Immature natural killer cell (primary cell): ENCODE measurements at regions not wholly inside any gene's neighbourhood (a gene's known extent, or its start where the extent isn't known, plus 50 kb on each side); places are given as distances from the start of the nearest gene placed in this dataset.

ENCODE experiments used
- DNase-seq, 3 donors: peaks; one replicate each; pipeline ENCODE4 v3.0.0; 2022; ENCODE audit warnings: mixed read lengths in 1 of 3
- H3K27ac Mint-ChIP-seq, 6 donors: one replicate each; pipeline ENCODE4 v1.8.0; 2020; ENCODE audit warnings: mixed read lengths in 6 of 6, mild to moderate bottlenecking in 5 of 6, inconsistent platforms in 4 of 6, moderate library complexity in 3 of 6
- H3K27me3 Mint-ChIP-seq, 3 donors: one replicate each; pipeline ENCODE4 v1.8.0; 2020 to 2021; ENCODE audit warnings: low read depth in 3 of 3, mild to moderate bottlenecking in 3 of 3, mixed read lengths in 3 of 3, moderate library complexity in 3 of 3, inconsistent platforms in 1 of 3
- H3K36me3 Mint-ChIP-seq, 3 donors: one replicate each; pipeline ENCODE4 v1.8.0; 2020; ENCODE audit warnings: mixed read lengths in 3 of 3, inconsistent platforms in 2 of 3, mild to moderate bottlenecking in 2 of 3
- H3K4me1 Mint-ChIP-seq, 2 donors: one replicate each; pipeline ENCODE4 v1.8.0; 2020; ENCODE audit warnings: inconsistent platforms in 2 of 2, mild to moderate bottlenecking in 2 of 2, mixed read lengths in 2 of 2, moderate library complexity in 1 of 2
- H3K4me3 Mint-ChIP-seq, 5 donors: one replicate each; pipeline ENCODE4 v1.8.0; 2020; ENCODE audit warnings: mild to moderate bottlenecking in 5 of 5, mixed read lengths in 5 of 5, inconsistent platforms in 3 of 5, moderate library complexity in 3 of 5
- H3K9me3 Mint-ChIP-seq, 6 donors: one replicate each; pipeline ENCODE4 v1.8.0; 2020; ENCODE audit warnings: mild to moderate bottlenecking in 6 of 6, mixed read lengths in 6 of 6, inconsistent platforms in 4 of 6, moderate library complexity in 3 of 6

DNA sequence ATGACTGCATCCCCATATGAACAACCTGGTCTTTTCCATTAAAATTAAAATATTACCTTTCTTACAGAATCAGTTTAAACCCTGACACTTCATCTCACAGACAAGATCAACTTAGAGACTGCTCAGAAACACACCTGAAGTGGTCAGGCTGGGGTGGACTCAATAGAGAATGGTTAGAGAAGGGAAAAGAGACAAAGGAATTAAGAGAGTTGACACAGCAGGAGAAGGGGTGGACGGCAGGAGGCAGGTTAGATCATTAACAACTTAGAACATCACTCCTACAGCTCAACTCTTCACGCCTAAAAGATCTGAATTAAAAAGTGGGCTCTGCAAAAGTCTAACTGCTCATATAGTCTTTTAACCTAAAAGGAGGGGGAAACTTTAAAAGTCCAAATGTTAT, 157.7 kb upstream of the COL1A2 start:
- DNase-seq: no peak
- H3K27ac Mint-ChIP-seq: no peak overlapping the region
- H3K4me3 Mint-ChIP-seq: no peak overlapping the region

GRCh38 chr7:94237417-94237816, 157.3 kb upstream of the COL1A2 start:
- no peaks in the 10 kb centered on the region for H3K4me1 Mint-ChIP-seq
- H3K27me3 Mint-ChIP-seq: peaks cover 0 to 3% (median 0%) of the 10 kb centered on the region in 3 donors
- H3K9me3 Mint-ChIP-seq: peaks cover 0 to 3% (median 0%) of the 10 kb centered on the region in 6 donors
- no peak for DNase-seq
- H3K36me3 Mint-ChIP-seq: no peaks in the 10 kb centered on the region
- no peak overlapping the region for H3K27ac Mint-ChIP-seq
- H3K4me3 Mint-ChIP-seq: no peak overlapping the region

More for the DNA sequence above, 157.7 kb upstream of the COL1A2 start:
- Mint-ChIP-seq H3K9me3 (peaks cover 0 to 7% (median 0%) of the 10 kb centered on the region in 6 donors), H3K4me1 (no peaks in the 10 kb centered on the region), H3K27me3 (peaks cover 0 to 3% (median 0%) of the 10 kb centered on the region in 3 donors), H3K36me3 (no peaks in the 10 kb centered on the region)

DNA sequence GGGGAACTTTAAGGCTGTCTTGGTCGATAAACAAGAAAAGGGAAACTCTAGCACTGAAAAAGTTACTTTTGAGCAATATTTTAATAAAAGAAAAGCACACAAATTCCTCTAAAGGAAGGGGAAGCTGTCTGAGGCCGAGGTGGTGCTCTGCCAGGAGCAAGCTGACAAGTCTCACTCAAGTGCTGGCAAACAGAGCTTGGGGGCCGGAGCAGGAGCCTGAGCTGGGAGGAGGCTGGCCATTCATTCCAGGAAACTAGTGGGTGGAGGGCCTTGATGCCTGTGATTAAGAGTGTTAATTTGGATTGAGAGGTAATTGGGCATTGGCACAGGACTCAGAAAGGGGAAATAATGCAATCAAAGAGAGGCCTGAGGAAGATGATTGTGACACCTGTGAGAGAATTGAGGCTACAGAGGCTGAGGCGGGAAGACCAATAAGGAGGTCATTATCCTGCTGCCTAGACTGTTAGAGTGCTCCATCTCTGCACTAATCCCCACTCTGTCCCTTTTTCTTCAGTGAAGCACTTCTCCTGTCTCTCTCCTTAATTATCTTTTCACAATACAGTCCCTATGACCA, 154.9 kb upstream of the COL1A2 start:
- H3K27ac Mint-ChIP-seq: no peak overlapping the region
- no peak overlapping the region for H3K4me3 Mint-ChIP-seq
- no peaks in the 10 kb centered on the region for H3K4me1 Mint-ChIP-seq
- no peaks in the 10 kb centered on the region for H3K36me3 Mint-ChIP-seq
- no peaks in the 10 kb centered on the region for H3K9me3 Mint-ChIP-seq
- peaks cover 0 to 3% (median 3%) of the 10 kb centered on the region in 3 donors for H3K27me3 Mint-ChIP-seq
- DNase-seq: no peak

DNA sequence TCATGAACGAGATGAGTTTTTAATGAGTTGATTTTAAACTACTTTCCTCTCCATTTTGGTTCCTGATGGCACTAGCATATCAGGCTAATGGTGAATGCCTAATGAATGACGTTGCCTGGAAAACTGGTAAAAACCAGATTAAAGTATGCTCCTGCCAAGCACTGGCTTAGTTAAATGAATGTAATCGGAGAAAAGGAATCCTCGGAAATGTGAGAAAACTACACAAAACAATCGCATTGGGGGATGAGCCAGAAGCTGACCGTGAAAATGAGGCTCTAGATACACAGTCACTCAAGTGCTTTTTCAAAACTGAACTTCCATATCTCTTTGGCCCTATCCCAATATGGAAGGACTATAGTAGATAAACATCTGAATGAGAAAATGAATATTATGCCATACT, 153.8 kb upstream of the COL1A2 start:
- no peak for DNase-seq
- Mint-ChIP-seq H3K4me1 (no peaks in the 10 kb centered on the region), H3K9me3 (no peaks in the 10 kb centered on the region), H3K4me3 (no peak overlapping the region), H3K27me3 (peaks cover 0 to 3% (median 3%) of the 10 kb centered on the region in 3 donors), H3K27ac (no peak overlapping the region), H3K36me3 (no peaks in the 10 kb centered on the region)

- no peak overlapping the region for H3K4me3 Mint-ChIP-seq
- no peaks in the 10 kb centered on the region for H3K4me1 Mint-ChIP-seq
- no peak overlapping the region for H3K27ac Mint-ChIP-seq
- H3K36me3 Mint-ChIP-seq: no peaks in the 10 kb centered on the region
- no peaks in the 10 kb centered on the region for H3K9me3 Mint-ChIP-seq
- H3K27me3 Mint-ChIP-seq: peaks cover 0 to 3% (median 3%) of the 10 kb centered on the region in 3 donors
- no peak for DNase-seq
Measured at GRCh38 chr7:94241402-94241925, 153.2 kb upstream of the COL1A2 start.

- Mint-ChIP-seq H3K36me3 (no peaks in the 10 kb centered on the region), H3K4me3 (no peak overlapping the region), H3K4me1 (no peaks in the 10 kb centered on the region), H3K27me3 (peaks cover 0 to 3% (median 0%) of the 10 kb centered on the region in 3 donors), H3K9me3 (no peaks in the 10 kb centered on the region), H3K27ac (no peak overlapping the region)
- DNase-seq: no peak
Measured at GRCh38 chr7:94243066-94243711, 151.5 kb upstream of the COL1A2 start.

- H3K4me1 Mint-ChIP-seq: no peaks in the 10 kb centered on the region
- peaks cover 0 to 3% (median 1%) of the 10 kb centered on the region in 3 donors for H3K27me3 Mint-ChIP-seq
- H3K4me3 Mint-ChIP-seq: no peak overlapping the region
- peaks cover 0 to 2% (median 0%) of the 10 kb centered on the region in 6 donors for H3K9me3 Mint-ChIP-seq
- no peaks in the 10 kb centered on the region for H3K36me3 Mint-ChIP-seq
- no peak for DNase-seq
- H3K27ac Mint-ChIP-seq: no peak overlapping the region
Measured at GRCh38 chr7:94244760-94245159, 149.9 kb upstream of the COL1A2 start.

DNA sequence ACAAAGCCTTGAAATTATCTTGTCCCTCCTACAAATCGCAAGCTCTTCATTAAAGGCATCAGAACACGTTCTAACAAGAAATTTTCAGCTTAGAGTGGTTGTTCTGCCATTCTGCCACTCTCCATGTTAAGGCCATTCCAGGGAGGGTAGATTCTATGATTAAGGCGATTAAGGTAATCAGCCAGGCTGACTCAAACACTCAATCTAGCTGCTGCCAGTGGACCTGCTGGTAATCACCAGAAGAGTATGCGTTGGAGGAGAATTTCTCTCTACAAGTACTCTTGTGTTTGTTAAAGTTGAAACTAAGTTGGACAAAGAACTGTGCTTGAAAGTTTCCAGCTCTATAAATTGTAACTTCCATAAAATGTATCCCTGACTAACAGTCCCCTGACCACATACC, 149.2 kb upstream of the COL1A2 start:
- no peaks in the 10 kb centered on the region for H3K36me3 Mint-ChIP-seq

GRCh38 chr7:94247970-94248369, 146.7 kb upstream of the COL1A2 start:
- no peaks in the 10 kb centered on the region for H3K36me3 Mint-ChIP-seq
- H3K4me3 Mint-ChIP-seq: no peak overlapping the region
- no peak for DNase-seq
- H3K27ac Mint-ChIP-seq: no peak overlapping the region
- H3K4me1 Mint-ChIP-seq: no peaks in the 10 kb centered on the region
- peaks cover 0 to 3% (median 2%) of the 10 kb centered on the region in 3 donors for H3K27me3 Mint-ChIP-seq
- H3K9me3 Mint-ChIP-seq: peaks cover 0 to 2% (median 0%) of the 10 kb centered on the region in 6 donors

More for the DNA sequence above, 149.2 kb upstream of the COL1A2 start:
- H3K27ac Mint-ChIP-seq: no peak overlapping the region
- peaks cover 0 to 2% (median 0%) of the 10 kb centered on the region in 6 donors for H3K9me3 Mint-ChIP-seq
- H3K4me1 Mint-ChIP-seq: no peaks in the 10 kb centered on the region
- no peak overlapping the region for H3K4me3 Mint-ChIP-seq
- DNase-seq: no peak
- H3K27me3 Mint-ChIP-seq: peaks cover 0 to 3% (median 1%) of the 10 kb centered on the region in 3 donors

GRCh38 chr7:94249631-94250030, 145.1 kb upstream of the COL1A2 start:
- DNase-seq: no peak
- Mint-ChIP-seq H3K4me1 (no peaks in the 10 kb centered on the region), H3K27ac (no peak overlapping the region), H3K27me3 (peaks cover 0 to 4% (median 0%) of the 10 kb centered on the region in 3 donors), H3K9me3 (peaks cover 0 to 2% (median 0%) of the 10 kb centered on the region in 6 donors), H3K36me3 (no peaks in the 10 kb centered on the region), H3K4me3 (no peak overlapping the region)

- Mint-ChIP-seq H3K4me1 (no peaks in the 10 kb centered on the region), H3K9me3 (peaks cover 0 to 2% (median 0%) of the 10 kb centered on the region in 6 donors), H3K27me3 (peaks cover 0 to 4% (median 0%) of the 10 kb centered on the region in 3 donors), H3K36me3 (no peaks in the 10 kb centered on the region), H3K27ac (no peak overlapping the region), H3K4me3 (no peak overlapping the region)
- DNase-seq: no peak
Measured at GRCh38 chr7:94250124-94250523, 144.6 kb upstream of the COL1A2 start.

DNA sequence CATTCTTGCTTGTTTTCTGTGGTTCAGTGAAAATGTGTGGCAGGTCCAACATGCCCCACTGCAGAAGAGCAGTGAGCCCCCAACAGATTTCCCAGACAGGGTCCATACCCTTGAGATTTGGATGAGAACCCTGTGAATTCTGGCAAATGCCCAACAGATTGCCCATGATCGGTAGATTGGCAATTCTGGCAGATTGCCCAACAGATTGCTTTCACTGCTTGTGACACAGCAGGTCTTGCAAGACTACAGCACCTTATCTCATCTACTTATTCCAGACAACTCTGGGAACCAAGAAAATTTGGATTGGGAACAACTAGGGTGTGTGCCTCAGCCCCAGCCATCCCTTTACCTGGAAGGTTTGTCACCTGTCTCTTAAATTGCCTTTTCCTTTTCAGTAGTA, 143.7 kb upstream of the COL1A2 start:
- H3K4me1 Mint-ChIP-seq: no peaks in the 10 kb centered on the region
- H3K27me3 Mint-ChIP-seq: peaks cover 0 to 4% (median 0%) of the 10 kb centered on the region in 3 donors
- H3K4me3 Mint-ChIP-seq: no peak overlapping the region
- no peak overlapping the region for H3K27ac Mint-ChIP-seq
- peaks cover 0 to 2% (median 0%) of the 10 kb centered on the region in 6 donors for H3K9me3 Mint-ChIP-seq
- no peak for DNase-seq
- H3K36me3 Mint-ChIP-seq: no peaks in the 10 kb centered on the region

GRCh38 chr7:94252124-94252523, 142.6 kb upstream of the COL1A2 start:
- H3K36me3 Mint-ChIP-seq: no peaks in the 10 kb centered on the region
- peaks cover 0 to 2% (median 0%) of the 10 kb centered on the region in 6 donors for H3K9me3 Mint-ChIP-seq
- DNase-seq: no peak
- H3K4me3 Mint-ChIP-seq: no peak overlapping the region
- no peak overlapping the region for H3K27ac Mint-ChIP-seq
- peaks cover 0 to 4% (median 0%) of the 10 kb centered on the region in 3 donors for H3K27me3 Mint-ChIP-seq
- H3K4me1 Mint-ChIP-seq: no peaks in the 10 kb centered on the region

- Mint-ChIP-seq H3K36me3 (no peaks in the 10 kb centered on the region), H3K4me1 (no peaks in the 10 kb centered on the region), H3K27me3 (peaks cover 0 to 4% (median 0%) of the 10 kb centered on the region in 3 donors), H3K27ac (no peak overlapping the region), H3K9me3 (peaks cover 0 to 2% (median 0%) of the 10 kb centered on the region in 6 donors), H3K4me3 (no peak overlapping the region)
- no peak for DNase-seq
Measured at GRCh38 chr7:94252971-94253370, 141.7 kb upstream of the COL1A2 start.
